Esophagus muscularis mucosa (tissue), 4 donors: ENCODE measurements at regions not wholly inside any gene's neighbourhood (a gene's known extent, or its start where the extent isn't known, plus 50 kb on each side); places are given as distances from the start of the nearest gene placed in this dataset.

Experiments
- DNase-seq: peaks from one replicate; pipeline ENCODE4 v3.0.0-alpha.2; 2017; ENCODE audit errors: extremely low spot score
- H3K27ac ChIP-seq, 4 donors: fragments of 200-600 bp; sonication (generic); replicated peaks in 1 of 4; 1 replicate in 3 of 4; 2 replicates in 1 of 4; pipeline ENCODE4 v1.5.1; 2016 to 2019; ENCODE audit warnings: mild to moderate bottlenecking in 1 of 4
- H3K27me3 ChIP-seq, 4 donors: fragments of 200-600 bp; sonication (generic); one replicate each; pipeline versions ENCODE4 v1.5.1 to v1.6.0; 2016 to 2019
- H3K36me3 ChIP-seq, 4 donors: fragments of 200-600 bp; sonication (generic); one replicate each; pipeline ENCODE4 v1.5.1; 2016 to 2019
- H3K4me1 ChIP-seq, 4 donors: fragments of 200-600 bp; sonication (generic); one replicate each; pipeline ENCODE4 v1.5.1; 2016 to 2019
- H3K4me3 ChIP-seq, 4 donors: fragments of 200-600 bp; sonication (generic); 1 replicate in 2 of 4; 2 replicates in 2 of 4; pipeline ENCODE4 v1.5.1; 2016 to 2019; ENCODE audit warnings: mild to moderate bottlenecking in 4 of 4, moderate library complexity in 1 of 4
- H3K9me3 ChIP-seq, 4 donors: fragments of 200-600 bp; sonication (generic); 1 replicate in 3 of 4; 2 replicates in 1 of 4; pipeline ENCODE4 v1.5.1; 2016 to 2019
- CTCF ChIP-seq, 3 experiments: fragments of 200-600 bp in 2 of 3; fragments of 450-650 bp in 1 of 3; sonication (generic) in 2 of 3; IDR thresholded peaks; one replicate each; pipeline ENCODE4 v1.5.1; 2017 to 2019; ENCODE audit warnings: antibody characterized with exemption in 3 of 3, mild to moderate bottlenecking in 2 of 3, moderate library complexity in 1 of 3
- EP300 ChIP-seq: sonication (generic); formaldehyde crosslinking; IDR thresholded peaks from one replicate; pipeline ENCODE4 v1.6.1; 2017; ENCODE audit warnings: antibody characterized with exemption
- POLR2A ChIP-seq: fragments of 450-650 bp; IDR thresholded peaks from one replicate; pipeline ENCODE4 v1.6.1; 2017; ENCODE audit warnings: antibody characterized with exemption, moderate library complexity, mild to moderate bottlenecking, low read depth
- POLR2AphosphoS5 ChIP-seq, 2 donors: sonication (generic); formaldehyde crosslinking; IDR thresholded peaks; one replicate each; pipeline ENCODE4 v1.6.1; 2017; ENCODE audit warnings: antibody characterized with exemption in 2 of 2
- WGBS: methylation state at CpG from one replicate; pipeline ENCODE4 v1.1.5; 2018; 5-methylcytosine and 5-hydroxymethylcytosine counted together
- intact Hi-C: fragments of 100-400 bp; cut with DNase I; formaldehyde crosslinking; loops from one replicate; pipeline ENCODE4 v1.15.1; 2023

GRCh38 chr2:215530191-215530968, 94.5 kb upstream of the FN1 start:
- Histone ChIP-seq H3K9me3 (peaks cover 0 to 9% (median 4%) of the 10 kb centered on the region in 4 donors), H3K4me1 (peaks cover 0 to 28% (median 17%) of the 10 kb centered on the region in 4 donors), H3K36me3 (no peaks in the 10 kb centered on the region), H3K27ac (peak overlapping the region; percentile 43 to 67 (median 51)), H3K4me3 (no peak overlapping the region), H3K27me3 (no peaks in the 10 kb centered on the region)
- 60% methylated on average over 4 of the region's 4 CpGs for WGBS
- DNase-seq: no peak
- intact Hi-C loops: no loop called here
- TF ChIP-seq CTCF (IDR thresholded peaks at IDR 0.05): no peak
- no peak for TF ChIP-seq EP300
- no peak for TF ChIP-seq POLR2A
- no peak for TF ChIP-seq POLR2AphosphoS5 (IDR thresholded peaks at IDR 0.05)

GRCh38 chr2:215529271-215529670, 93.4 kb upstream of the FN1 start:
- Histone ChIP-seq H3K27me3 (no peaks in the 10 kb centered on the region), H3K4me3 (no peak overlapping the region), H3K27ac (no peak overlapping the region), H3K36me3 (no peaks in the 10 kb centered on the region), H3K9me3 (peaks cover 0 to 9% (median 4%) of the 10 kb centered on the region in 4 donors), H3K4me1 (peaks cover 0 to 28% (median 17%) of the 10 kb centered on the region in 4 donors)
- TF ChIP-seq EP300 (no peak), POLR2AphosphoS5 (IDR thresholded peaks at IDR 0.05) (no peak), POLR2A (no peak), CTCF (IDR thresholded peaks at IDR 0.05) (no peak)
- WGBS: 79% methylated on average over 5 of the region's 5 CpGs
- intact Hi-C loops: no loop called here
- DNase-seq: no peak

- no peaks in the 10 kb centered on the region for H3K27me3 ChIP-seq
- no peak overlapping the region for H3K27ac ChIP-seq
- no peak for DNase-seq
- no peak for TF ChIP-seq CTCF (IDR thresholded peaks at IDR 0.05)
- TF ChIP-seq EP300: no peak
- no peak for TF ChIP-seq POLR2A
- TF ChIP-seq POLR2AphosphoS5 (IDR thresholded peaks at IDR 0.05): no peak
- H3K36me3 ChIP-seq: no peaks in the 10 kb centered on the region
- H3K4me1 ChIP-seq: peaks cover 0 to 28% (median 17%) of the 10 kb centered on the region in 4 donors
- 81% methylated on average over 2 of the region's 2 CpGs for WGBS
- no peak overlapping the region for H3K4me3 ChIP-seq
- H3K9me3 ChIP-seq: peaks cover 0 to 8% (median 1%) of the 10 kb centered on the region in 4 donors
- intact Hi-C loops: no loop called here
Measured at GRCh38 chr2:215528555-215528954, 92.7 kb upstream of the FN1 start.

GRCh38 chr2:215527736-215528135, 91.9 kb upstream of the FN1 start:
- Histone ChIP-seq H3K4me1 (peaks cover 0 to 28% (median 17%) of the 10 kb centered on the region in 4 donors), H3K27ac (no peak overlapping the region), H3K9me3 (peaks cover 0 to under 1% (median 0%) of the 10 kb centered on the region in 4 donors), H3K36me3 (no peaks in the 10 kb centered on the region), H3K4me3 (no peak overlapping the region), H3K27me3 (no peaks in the 10 kb centered on the region)
- TF ChIP-seq CTCF (IDR thresholded peaks at IDR 0.05) (no peak), EP300 (no peak), POLR2A (no peak), POLR2AphosphoS5 (IDR thresholded peaks at IDR 0.05) (no peak)
- WGBS: 50% methylated on average over 1 of the region's 1 CpG
- intact Hi-C loops: no loop called here
- DNase-seq: no peak

- no peak overlapping the region for H3K4me3 ChIP-seq
- WGBS: 83% methylated on average over 4 of the region's 4 CpGs
- no peaks in the 10 kb centered on the region for H3K27me3 ChIP-seq
Measured at GRCh38 chr2:215526341-215526740, 90.5 kb upstream of the FN1 start.

More at GRCh38 chr2:215526341-215526740, 90.5 kb upstream of the FN1 start:
- no peak for TF ChIP-seq EP300
- no peak for TF ChIP-seq POLR2A
- no peak for TF ChIP-seq POLR2AphosphoS5 (IDR thresholded peaks at IDR 0.05)
- no peak for TF ChIP-seq CTCF (IDR thresholded peaks at IDR 0.05)
- intact Hi-C loops: no loop called here
- Histone ChIP-seq H3K27ac (no peak overlapping the region), H3K9me3 (no peaks in the 10 kb centered on the region), H3K36me3 (no peaks in the 10 kb centered on the region), H3K4me1 (peaks cover 0 to 24% (median 15%) of the 10 kb centered on the region in 4 donors)
- no peak for DNase-seq
